DOHH2 (cell line): ENCODE measurements at regions not wholly inside any gene's neighbourhood (a gene's known extent, or its start where the extent isn't known, plus 50 kb on each side); places are given as distances from the start of the nearest gene placed in this dataset.

Experiments
- H3F3A ChIP-seq: fragments of 200-600 bp; sonication (generic), shearing (Covaris generic); 2 replicates; pipeline ENCODE4 v1.6.0; 2016; ENCODE audit warnings: antibody characterized with exemption, mild to moderate bottlenecking; ENCODE audit not compliant: control insufficient read depth, insufficient read depth
- H3K27ac ChIP-seq: fragments of 200-600 bp; sonication (generic); 2 replicates; pipeline ENCODE4 v1.5.1; 2014; ENCODE audit warnings: low read depth, mild to moderate bottlenecking, low read length, moderate library complexity
- H3K27me3 ChIP-seq: fragments of 200-600 bp; sonication (generic); 2 replicates; pipeline ENCODE4 v1.6.1; 2014; ENCODE audit warnings: mild to moderate bottlenecking, low read length, mixed read lengths; ENCODE audit not compliant: control insufficient read depth
- H3K36me3 ChIP-seq: fragments of 200-600 bp; sonication (generic); 2 replicates; pipeline ENCODE4 v1.6.1; 2014; ENCODE audit warnings: mild to moderate bottlenecking, low read length, moderate library complexity, mixed read lengths; ENCODE audit not compliant: control insufficient read depth
- H3K4me1 ChIP-seq: fragments of 200-600 bp; sonication (generic); 2 replicates; pipeline ENCODE4 v1.6.1; 2014; ENCODE audit warnings: mild to moderate bottlenecking, low read length, mixed read lengths; ENCODE audit not compliant: control insufficient read depth
- H3K4me2 ChIP-seq: fragments of 200-600 bp; sonication (generic); 2 replicates; pipeline ENCODE4 v1.6.0; 2014; ENCODE audit warnings: mild to moderate bottlenecking, low read length, moderate library complexity
- H3K4me3 ChIP-seq: fragments of 200-600 bp; sonication (generic); 2 replicates; pipeline ENCODE4 v1.5.1; 2014; ENCODE audit warnings: mild to moderate bottlenecking, low read length, mixed read lengths
- H3K79me2 ChIP-seq: fragments of 200-600 bp; sonication (generic); 2 replicates; pipeline ENCODE4 v1.6.1; 2014; ENCODE audit warnings: mild to moderate bottlenecking, low read length, mixed read lengths; ENCODE audit not compliant: control insufficient read depth
- H3K9me2 ChIP-seq: fragments of 200-600 bp; sonication (generic); replicated peaks from 2 replicates; pipeline ENCODE4 v1.6.1; 2014; ENCODE audit warnings: mild to moderate bottlenecking, low read length, mixed read lengths; ENCODE audit not compliant: control insufficient read depth
- H3K9me3 ChIP-seq: fragments of 200-600 bp; sonication (generic); 2 replicates; pipeline ENCODE4 v1.6.1; 2014; ENCODE audit warnings: antibody characterized with exemption, low read length, mixed read lengths; ENCODE audit not compliant: control insufficient read depth, insufficient read depth
- H4K20me1 ChIP-seq: fragments of 200-600 bp; sonication (generic); 2 replicates; pipeline ENCODE4 v1.6.0; 2014; ENCODE audit warnings: low read depth, mild to moderate bottlenecking, antibody characterized with exemption, low read length, moderate library complexity; ENCODE audit not compliant: control insufficient read depth, insufficient read depth
- EZH2phosphoT487 ChIP-seq: fragments of 200-600 bp; sonication (generic); IDR thresholded peaks from 2 replicates; pipeline ENCODE4 v1.6.1; 2017; ENCODE audit warnings: borderline replicate concordance, mild to moderate bottlenecking, antibody characterized with exemption, low read length, moderate library complexity, mixed read lengths
- TF ChIP-seq, protein P1 (sequence below): fragments of 200-600 bp; sonication (generic); IDR thresholded peaks from one replicate; pipeline ENCODE4 v1.5.1; 2014; ENCODE audit warnings: antibody characterized with exemption, mild to moderate bottlenecking, low read depth, low read length; ENCODE audit not compliant: poor library complexity, severe bottlenecking

GRCh38 chrX:79452881-79453280, 85.7 kb upstream of the ITM2A start:
- no peaks in the 10 kb centered on the region for H3K9me2 ChIP-seq
- H3K9me3 ChIP-seq, result no peaks in the 10 kb centered on the region
- no peaks in the 10 kb centered on the region for H4K20me1 ChIP-seq
- H3K27me3 ChIP-seq, result no peaks in the 10 kb centered on the region
- H3F3A ChIP-seq, result no peaks in the 10 kb centered on the region
- H3K79me2 ChIP-seq, result no peaks in the 10 kb centered on the region
- no peak overlapping the region for H3K27ac ChIP-seq
- no peaks in the 10 kb centered on the region for H3K36me3 ChIP-seq
- no peak overlapping the region for H3K4me3 ChIP-seq
- H3K4me1 ChIP-seq, result no peaks in the 10 kb centered on the region
- TF ChIP-seq EZH2phosphoT487, result no peak
- TF ChIP-seq, protein P1, sequence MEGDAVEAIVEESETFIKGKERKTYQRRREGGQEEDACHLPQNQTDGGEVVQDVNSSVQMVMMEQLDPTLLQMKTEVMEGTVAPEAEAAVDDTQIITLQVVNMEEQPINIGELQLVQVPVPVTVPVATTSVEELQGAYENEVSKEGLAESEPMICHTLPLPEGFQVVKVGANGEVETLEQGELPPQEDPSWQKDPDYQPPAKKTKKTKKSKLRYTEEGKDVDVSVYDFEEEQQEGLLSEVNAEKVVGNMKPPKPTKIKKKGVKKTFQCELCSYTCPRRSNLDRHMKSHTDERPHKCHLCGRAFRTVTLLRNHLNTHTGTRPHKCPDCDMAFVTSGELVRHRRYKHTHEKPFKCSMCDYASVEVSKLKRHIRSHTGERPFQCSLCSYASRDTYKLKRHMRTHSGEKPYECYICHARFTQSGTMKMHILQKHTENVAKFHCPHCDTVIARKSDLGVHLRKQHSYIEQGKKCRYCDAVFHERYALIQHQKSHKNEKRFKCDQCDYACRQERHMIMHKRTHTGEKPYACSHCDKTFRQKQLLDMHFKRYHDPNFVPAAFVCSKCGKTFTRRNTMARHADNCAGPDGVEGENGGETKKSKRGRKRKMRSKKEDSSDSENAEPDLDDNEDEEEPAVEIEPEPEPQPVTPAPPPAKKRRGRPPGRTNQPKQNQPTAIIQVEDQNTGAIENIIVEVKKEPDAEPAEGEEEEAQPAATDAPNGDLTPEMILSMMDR, result no peak
- no peak overlapping the region for H3K4me2 ChIP-seq

GRCh38 chrX:79444694-79445210, 77.6 kb upstream of the ITM2A start:
- Histone ChIP-seq H3K4me3 (no peak overlapping the region), H3K27ac (no peak overlapping the region), H3K36me3 (no peaks in the 10 kb centered on the region), H3K27me3 (no peaks in the 10 kb centered on the region), H4K20me1 (no peaks in the 10 kb centered on the region), H3K79me2 (no peaks in the 10 kb centered on the region), H3K4me2 (no peak overlapping the region), H3K4me1 (no peaks in the 10 kb centered on the region), H3K9me2 (no peaks in the 10 kb centered on the region), H3K9me3 (no peaks in the 10 kb centered on the region), H3F3A (no peaks in the 10 kb centered on the region)
- TF ChIP-seq EZH2phosphoT487, result no peak
- TF ChIP-seq, protein P1, result no peak

DNA sequence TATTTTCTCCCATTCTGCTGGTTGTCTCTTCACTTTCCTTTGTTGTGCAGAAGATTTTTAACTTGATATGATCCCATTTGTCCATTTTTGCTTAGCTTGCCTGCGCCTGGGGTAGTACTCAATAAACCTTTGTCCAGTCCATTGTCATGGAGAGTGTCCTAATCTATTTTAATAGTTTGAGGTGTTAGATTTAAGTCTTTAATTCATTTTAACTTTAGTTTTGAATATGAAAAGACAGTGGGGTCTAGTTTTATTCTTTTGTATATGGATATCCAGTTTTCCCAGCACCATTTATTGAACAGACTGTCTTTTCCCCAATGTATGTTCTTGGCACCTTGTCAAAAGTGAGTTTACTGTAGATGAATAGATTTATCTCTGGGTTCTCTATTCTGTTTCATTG, 76.0 kb upstream of the ITM2A start:
- no peaks in the 10 kb centered on the region for H3K9me2 ChIP-seq
- H3K4me3 ChIP-seq, result no peak overlapping the region
- no peaks in the 10 kb centered on the region for H3K27me3 ChIP-seq
- no peak overlapping the region for H3K27ac ChIP-seq
- no peaks in the 10 kb centered on the region for H3K4me1 ChIP-seq
- TF ChIP-seq EZH2phosphoT487, result no peak
- TF ChIP-seq, protein P1, result no peak
- no peaks in the 10 kb centered on the region for H3K79me2 ChIP-seq
- no peaks in the 10 kb centered on the region for H3F3A ChIP-seq
- H3K36me3 ChIP-seq, result no peaks in the 10 kb centered on the region
- H3K4me2 ChIP-seq, result no peak overlapping the region
- H3K9me3 ChIP-seq, result no peaks in the 10 kb centered on the region
- H4K20me1 ChIP-seq, result no peaks in the 10 kb centered on the region

DNA sequence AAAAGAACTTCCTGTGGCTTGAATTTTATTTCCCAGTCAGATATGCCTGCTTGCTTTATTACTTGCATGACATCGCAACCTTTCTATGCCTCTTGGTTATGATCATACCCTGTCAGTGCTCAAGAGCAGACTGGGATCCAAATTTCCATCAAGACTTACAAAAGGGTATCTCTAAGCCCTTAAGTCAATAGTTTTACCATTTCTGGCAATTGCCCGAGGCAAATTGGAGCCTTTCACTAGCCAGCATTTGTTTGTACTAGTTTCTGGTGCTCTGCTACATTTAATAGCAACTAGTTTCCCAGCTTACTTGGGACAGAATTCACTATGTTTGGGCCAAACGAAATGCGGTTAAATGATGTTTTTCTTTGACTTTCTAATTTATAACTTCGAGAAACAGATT, 73.2 kb upstream of the ITM2A start:
- Histone ChIP-seq H3K4me2 (no peak overlapping the region), H3K36me3 (no peaks in the 10 kb centered on the region), H4K20me1 (no peaks in the 10 kb centered on the region), H3K27ac (no peak overlapping the region), H3K4me1 (no peaks in the 10 kb centered on the region), H3K27me3 (no peaks in the 10 kb centered on the region), H3K9me3 (no peaks in the 10 kb centered on the region), H3K9me2 (no peaks in the 10 kb centered on the region), H3K79me2 (no peaks in the 10 kb centered on the region), H3F3A (no peaks in the 10 kb centered on the region), H3K4me3 (no peak overlapping the region)
- TF ChIP-seq, protein P1, result no peak
- no peak for TF ChIP-seq EZH2phosphoT487
